Ovary (tissue), 7 donors: ENCODE measurements at regions not wholly inside any gene's neighbourhood (a gene's known extent, or its start where the extent isn't known, plus 50 kb on each side); places are given as distances from the start of the nearest gene placed in this dataset.

Experiments
- DNase-seq, 5 donors: peaks; one replicate each; pipeline ENCODE4 v3.0.0-alpha.2; 2019 to 2020
- H3K27ac ChIP-seq, 2 donors: fragments of 200-600 bp; one replicate each; pipeline versions ENCODE4 v1.5.1 to v1.8.0; 2019 to 2022
- H3K27me3 ChIP-seq: fragments of 200-600 bp; one replicate; pipeline ENCODE4 v1.8.0; 2022
- H3K36me3 ChIP-seq: fragments of 200-600 bp; sonication (generic); one replicate; pipeline ENCODE4 v1.5.1; 2019
- H3K4me1 ChIP-seq: one replicate; pipeline ENCODE4 v1.8.1; 2013; ENCODE audit warnings: mild to moderate bottlenecking, moderate library complexity; ENCODE audit not compliant: insufficient read depth
- H3K4me3 ChIP-seq: fragments of 200-600 bp; sonication (generic); one replicate; pipeline ENCODE4 v1.5.1; 2017
- H3K9me3 ChIP-seq, 2 donors: fragments of 200-600 bp in 1 of 2; sonication (generic) in 1 of 2; one replicate each; pipeline versions ENCODE4 v1.5.1 to v1.8.1; 2013 to 2019; ENCODE audit warnings: mild to moderate bottlenecking in 1 of 2, moderate library complexity in 1 of 2
- EP300 ChIP-seq: sonication (generic); formaldehyde crosslinking; IDR thresholded peaks from one replicate; pipeline ENCODE4 v1.6.1; 2017; ENCODE audit warnings: antibody characterized with exemption
- POLR2A ChIP-seq: fragments of 450-650 bp; IDR thresholded peaks from one replicate; pipeline ENCODE4 v1.6.1; 2017; ENCODE audit warnings: antibody characterized with exemption, mild to moderate bottlenecking, moderate library complexity
- WGBS, 3 donors: extraction: QIAGEN DNeasy Blood & Tissue Kit in 1 of 3; methylation state at CpG; one replicate each; pipeline versions ENCODE4 v1.1.5 to v1.1.7; 2013 to 2017; 5-methylcytosine and 5-hydroxymethylcytosine counted together
- intact Hi-C, 4 donors: fragments of 100-400 bp; cut with DNase I; formaldehyde crosslinking; loops; one replicate each; pipeline versions ENCODE4 v1.11.0 to v1.15.1; 2022 to 2023
- TF ChIP-seq, protein P1 (sequence below), 3 donors: fragments of 450-650 bp in 2 of 3; fragments of 200-600 bp in 1 of 3; IDR thresholded peaks; one replicate each; pipeline versions ENCODE4 v1.5.1 to v1.8.0; 2016 to 2022; ENCODE audit warnings: antibody characterized with exemption in 3 of 3, mild to moderate bottlenecking in 1 of 3
- donor health status: DM: no; HTN: no; CAD: no; lungs with moderate emphysema.
- donor health status: DM: no; HTN: no; CAD: no.
- donor health status: Bipolar disorder and iron deficiency.
- donor health status: DM: no; HTN: no; CAD: no.
- donor health status: DM: yes; HTN: yes; CAD: no.

- 43 to 53% (median 47%) methylated on average over 7 of the region's 7 CpGs for WGBS, 3 donors
- intact Hi-C loops: no loop called here
- Histone ChIP-seq H3K4me3 (no peak overlapping the region), H3K9me3 (no peaks in the 10 kb centered on the region), H3K4me1 (no peaks in the 10 kb centered on the region), H3K36me3 (no peaks in the 10 kb centered on the region), H3K27ac (no peak overlapping the region), H3K27me3 (no peaks in the 10 kb centered on the region)
- no peak for DNase-seq
- TF ChIP-seq EP300 (no peak), POLR2A (no peak)
- TF ChIP-seq, protein P1, sequence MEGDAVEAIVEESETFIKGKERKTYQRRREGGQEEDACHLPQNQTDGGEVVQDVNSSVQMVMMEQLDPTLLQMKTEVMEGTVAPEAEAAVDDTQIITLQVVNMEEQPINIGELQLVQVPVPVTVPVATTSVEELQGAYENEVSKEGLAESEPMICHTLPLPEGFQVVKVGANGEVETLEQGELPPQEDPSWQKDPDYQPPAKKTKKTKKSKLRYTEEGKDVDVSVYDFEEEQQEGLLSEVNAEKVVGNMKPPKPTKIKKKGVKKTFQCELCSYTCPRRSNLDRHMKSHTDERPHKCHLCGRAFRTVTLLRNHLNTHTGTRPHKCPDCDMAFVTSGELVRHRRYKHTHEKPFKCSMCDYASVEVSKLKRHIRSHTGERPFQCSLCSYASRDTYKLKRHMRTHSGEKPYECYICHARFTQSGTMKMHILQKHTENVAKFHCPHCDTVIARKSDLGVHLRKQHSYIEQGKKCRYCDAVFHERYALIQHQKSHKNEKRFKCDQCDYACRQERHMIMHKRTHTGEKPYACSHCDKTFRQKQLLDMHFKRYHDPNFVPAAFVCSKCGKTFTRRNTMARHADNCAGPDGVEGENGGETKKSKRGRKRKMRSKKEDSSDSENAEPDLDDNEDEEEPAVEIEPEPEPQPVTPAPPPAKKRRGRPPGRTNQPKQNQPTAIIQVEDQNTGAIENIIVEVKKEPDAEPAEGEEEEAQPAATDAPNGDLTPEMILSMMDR (IDR thresholded peaks at IDR 0.05): no peak
Observed at GRCh38 chr3:43919029-43919428, 228.3 kb downstream of the ABHD5 start.

GRCh38 chr3:43921056-43921648, 230.4 kb downstream of the ABHD5 start:
- Histone ChIP-seq H3K9me3 (no peaks in the 10 kb centered on the region), H3K27me3 (no peaks in the 10 kb centered on the region), H3K36me3 (no peaks in the 10 kb centered on the region), H3K4me3 (no peak overlapping the region), H3K4me1 (no peaks in the 10 kb centered on the region), H3K27ac (no peak overlapping the region)
- intact Hi-C loops: no loop called here
- no peak for DNase-seq
- WGBS, 3 donors: 44 to 52% (median 51%) methylated on average over 8 of the region's 8 CpGs
- TF ChIP-seq EP300 (no peak), POLR2A (no peak)
- TF ChIP-seq, protein P1 (IDR thresholded peaks at IDR 0.05): no peak

DNA sequence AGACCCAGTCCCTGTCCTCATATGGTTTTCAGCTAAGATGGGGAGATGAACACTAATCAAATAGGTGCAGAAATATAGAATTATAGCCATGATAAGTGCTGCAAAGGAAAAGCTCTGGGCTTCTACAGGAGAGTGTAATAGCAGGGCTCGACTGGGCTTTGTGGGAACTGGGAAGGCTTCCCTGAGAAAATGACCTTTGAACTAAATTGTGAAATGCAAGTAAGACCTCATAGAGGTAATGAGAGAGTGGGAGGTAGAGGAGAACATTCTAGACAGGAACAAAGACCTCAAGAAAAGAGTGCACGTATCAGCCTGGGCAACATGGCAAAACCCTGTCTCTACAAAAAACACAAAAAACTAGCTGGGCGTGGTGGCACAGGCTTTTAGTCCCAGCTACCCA, 231.6 kb downstream of the ABHD5 start:
- intact Hi-C loops: no loop called here

DNA sequence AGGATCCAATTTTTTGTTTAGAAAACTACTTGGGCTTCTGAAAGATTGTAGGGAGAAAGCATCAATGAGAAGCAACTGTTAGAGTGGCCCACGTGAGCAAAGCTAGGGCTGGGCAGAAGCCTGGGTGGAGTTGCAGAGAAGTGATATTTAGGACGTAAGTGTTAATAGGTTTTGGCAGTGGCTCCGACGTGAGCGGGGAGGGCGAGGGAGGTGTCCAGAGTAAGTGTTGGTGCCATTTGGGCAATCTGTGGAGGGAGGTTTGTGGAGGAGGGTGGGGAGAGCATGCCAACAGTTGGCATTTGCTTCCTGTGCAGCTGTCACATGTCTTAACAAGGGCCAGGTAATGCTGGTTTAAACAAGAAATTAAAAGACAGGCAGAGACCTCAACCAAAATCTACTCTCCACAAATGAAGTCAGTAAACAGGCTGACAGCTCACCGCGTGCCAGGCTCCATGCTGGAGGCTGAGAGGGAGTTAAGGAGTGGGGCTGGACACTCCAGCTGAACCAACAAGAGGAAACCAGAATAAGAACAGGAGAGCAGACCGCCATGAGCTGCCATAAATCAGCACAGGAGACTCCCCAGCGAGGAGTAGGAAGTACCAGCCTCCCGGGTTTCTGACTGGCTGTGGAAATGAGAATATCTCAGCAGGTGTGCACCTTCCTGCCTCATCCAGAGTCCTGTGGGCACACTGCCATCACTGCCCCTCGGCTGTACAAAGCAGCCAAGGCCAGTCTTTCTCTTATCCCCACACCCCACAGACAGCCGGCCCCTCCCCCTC, 232.6 kb downstream of the ABHD5 start:
- Histone ChIP-seq H3K9me3 (no peaks in the 10 kb centered on the region), H3K27ac (no peak overlapping the region), H3K4me1 (no peaks in the 10 kb centered on the region), H3K4me3 (no peak overlapping the region), H3K36me3 (no peaks in the 10 kb centered on the region), H3K27me3 (no peaks in the 10 kb centered on the region)
- TF ChIP-seq, protein P1 (IDR thresholded peaks at IDR 0.05): no peak
- TF ChIP-seq POLR2A: no peak
- intact Hi-C loops: no loop called here
- 7 to 12% (median 10%) methylated on average over 13 of the region's 13 CpGs for WGBS, 3 donors
- DNase-seq: no peak

More for the DNA sequence above, 231.6 kb downstream of the ABHD5 start:
- Histone ChIP-seq H3K4me1 (no peaks in the 10 kb centered on the region), H3K27me3 (no peaks in the 10 kb centered on the region), H3K4me3 (no peak overlapping the region), H3K9me3 (no peaks in the 10 kb centered on the region), H3K36me3 (no peaks in the 10 kb centered on the region), H3K27ac (no peak overlapping the region)
- no peak for TF ChIP-seq EP300
- TF ChIP-seq, protein P1 (IDR thresholded peaks at IDR 0.05): no peak
- no peak for TF ChIP-seq POLR2A
- WGBS, 3 donors: 58 to 62% (median 59%) methylated on average over 3 of the region's 3 CpGs
- DNase-seq: no peak
